Liver (tissue), 8 donors: ENCODE measurements at regions not wholly inside any gene's neighbourhood (a gene's known extent, or its start where the extent isn't known, plus 50 kb on each side); places are given as distances from the start of the nearest gene placed in this dataset.

Source experiments
- DNase-seq: peaks from one replicate; pipeline ENCODE4 v3.0.0-alpha.2; 2017; ENCODE audit warnings: low spot score
- H3K27ac ChIP-seq, 2 donors: one replicate each; pipeline ENCODE4 v1.7.0; 2013; ENCODE audit warnings: inconsistent platforms in 2 of 2, low read length in 2 of 2, control low read depth in 1 of 2, low read depth in 1 of 2, mild to moderate bottlenecking in 1 of 2
- H3K27me3 ChIP-seq, 4 donors: one replicate each; pipeline versions ENCODE4 v1.6.1 to v1.7.0; 2013; ENCODE audit warnings: low read length in 3 of 4, inconsistent platforms in 1 of 4, mild to moderate bottlenecking in 1 of 4, moderate library complexity in 1 of 4; ENCODE audit not compliant: control insufficient read depth in 4 of 4, insufficient read depth in 4 of 4
- H3K36me3 ChIP-seq, 4 donors: one replicate each; pipeline versions ENCODE4 v1.6.1 to v1.7.0; 2013; ENCODE audit warnings: low read length in 3 of 4, mild to moderate bottlenecking in 3 of 4, low read depth in 1 of 4, moderate library complexity in 1 of 4; ENCODE audit not compliant: control insufficient read depth in 4 of 4, insufficient read depth in 3 of 4
- H3K4me1 ChIP-seq, 4 donors: one replicate each; pipeline versions ENCODE4 v1.6.1 to v1.7.0; 2013; ENCODE audit warnings: low read length in 3 of 4, mild to moderate bottlenecking in 3 of 4, moderate library complexity in 1 of 4; ENCODE audit not compliant: control insufficient read depth in 4 of 4, insufficient read depth in 4 of 4
- H3K4me3 ChIP-seq, 3 donors: one replicate each; pipeline versions ENCODE4 v1.6.1 to v1.7.0; 2013; ENCODE audit warnings: low read length in 3 of 3, control low read depth in 1 of 3, low read depth in 1 of 3, mild to moderate bottlenecking in 1 of 3
- H3K9ac ChIP-seq, 2 donors: one replicate each; pipeline ENCODE4 v1.7.0; 2013; ENCODE audit warnings: low read length in 2 of 2, mild to moderate bottlenecking in 2 of 2, moderate library complexity in 2 of 2, control low read depth in 1 of 2, low read depth in 1 of 2
- H3K9me3 ChIP-seq, 4 donors: one replicate each; pipeline versions ENCODE4 v1.6.1 to v1.7.0; 2013; ENCODE audit warnings: low read length in 3 of 4; ENCODE audit not compliant: control insufficient read depth in 4 of 4
- HNF4A ChIP-seq, 2 donors: conservative IDR thresholded peaks; 2 replicates each; pipeline ENCODE4 v1.6.1; 2016; ENCODE audit warnings: antibody characterized with exemption in 2 of 2, mild to moderate bottlenecking in 2 of 2
- HNF4G ChIP-seq: IDR thresholded peaks from 2 replicates; pipeline ENCODE4 v1.6.1; 2016; ENCODE audit warnings: antibody characterized with exemption
- JUND ChIP-seq, 2 donors: IDR thresholded peaks; 2 replicates each; pipeline ENCODE4 v1.6.1; 2016; ENCODE audit warnings: antibody characterized with exemption in 2 of 2
- NR2F2 ChIP-seq: IDR thresholded peaks from 2 replicates; pipeline ENCODE4 v1.6.1; 2016; ENCODE audit warnings: antibody characterized with exemption
- RXRA ChIP-seq, 2 donors: IDR thresholded peaks; 2 replicates each; pipeline ENCODE4 v1.6.1; 2017 to 2018; ENCODE audit warnings: antibody characterized with exemption in 2 of 2, mild to moderate bottlenecking in 1 of 2
- WGBS: extraction: QIAGEN DNeasy Blood & Tissue Kit; methylation state at CpG from one replicate; pipeline ENCODE4 v1.1.7; 2013; 5-methylcytosine and 5-hydroxymethylcytosine counted together
- TF ChIP-seq, protein P1 (sequence below): IDR thresholded peaks from 2 replicates; pipeline ENCODE4 v1.6.1; 2016; ENCODE audit warnings: antibody characterized with exemption, mild to moderate bottlenecking
- TF ChIP-seq, protein P2 (sequence below): fragments of 150-350 bp; IDR thresholded peaks from 2 replicates; pipeline ENCODE4 v1.5.1; 2017; ENCODE audit warnings: improper control_type of control experiment, low read depth, low read length; ENCODE audit not compliant: missing input control
- TF ChIP-seq, protein P3 (sequence below): IDR thresholded peaks from 2 replicates; pipeline ENCODE4 v1.6.1; 2016; ENCODE audit warnings: antibody characterized with exemption
- donor health status: healthy.
- donor health status: healthy.
- donor health status: healthy.
- donor health status: healthy.
- donor health status: healthy.

DNA sequence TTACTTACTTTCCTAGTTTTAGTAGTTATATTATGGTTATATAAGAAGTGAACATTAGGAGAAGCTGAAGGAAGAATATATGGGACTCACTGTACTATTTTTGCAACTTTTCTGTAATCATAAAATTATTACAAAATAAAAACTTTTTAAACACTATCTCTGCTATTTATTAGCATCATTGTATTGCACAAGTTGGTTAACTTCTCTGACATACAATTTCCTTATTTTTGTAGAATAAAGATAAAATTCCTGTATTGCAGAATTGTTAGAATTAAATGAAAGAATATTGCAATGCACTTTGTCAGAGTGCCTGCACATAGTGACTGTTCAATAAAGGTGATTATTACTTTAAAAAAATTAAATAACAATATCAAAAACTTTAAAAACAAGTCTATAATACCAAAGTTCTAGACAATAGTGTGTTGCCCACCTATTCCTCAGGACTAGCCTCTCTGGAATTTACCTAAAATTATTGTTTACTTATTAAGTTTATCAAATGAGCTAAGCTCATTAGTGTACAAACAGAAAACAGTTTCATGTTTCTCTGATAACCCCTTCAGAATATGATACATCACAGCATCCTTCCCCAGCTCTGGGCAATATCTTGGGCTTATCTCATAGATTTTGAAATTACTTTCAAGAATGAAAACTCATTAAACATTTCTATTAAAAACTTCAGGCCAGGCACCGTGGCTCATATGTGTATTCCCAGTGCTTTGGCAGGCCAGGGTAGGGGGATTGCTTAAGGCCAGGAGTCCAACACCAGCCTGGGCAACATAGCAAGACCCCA, 77.4 kb upstream of the TMPO start (continued):
- TF ChIP-seq, protein P1, sequence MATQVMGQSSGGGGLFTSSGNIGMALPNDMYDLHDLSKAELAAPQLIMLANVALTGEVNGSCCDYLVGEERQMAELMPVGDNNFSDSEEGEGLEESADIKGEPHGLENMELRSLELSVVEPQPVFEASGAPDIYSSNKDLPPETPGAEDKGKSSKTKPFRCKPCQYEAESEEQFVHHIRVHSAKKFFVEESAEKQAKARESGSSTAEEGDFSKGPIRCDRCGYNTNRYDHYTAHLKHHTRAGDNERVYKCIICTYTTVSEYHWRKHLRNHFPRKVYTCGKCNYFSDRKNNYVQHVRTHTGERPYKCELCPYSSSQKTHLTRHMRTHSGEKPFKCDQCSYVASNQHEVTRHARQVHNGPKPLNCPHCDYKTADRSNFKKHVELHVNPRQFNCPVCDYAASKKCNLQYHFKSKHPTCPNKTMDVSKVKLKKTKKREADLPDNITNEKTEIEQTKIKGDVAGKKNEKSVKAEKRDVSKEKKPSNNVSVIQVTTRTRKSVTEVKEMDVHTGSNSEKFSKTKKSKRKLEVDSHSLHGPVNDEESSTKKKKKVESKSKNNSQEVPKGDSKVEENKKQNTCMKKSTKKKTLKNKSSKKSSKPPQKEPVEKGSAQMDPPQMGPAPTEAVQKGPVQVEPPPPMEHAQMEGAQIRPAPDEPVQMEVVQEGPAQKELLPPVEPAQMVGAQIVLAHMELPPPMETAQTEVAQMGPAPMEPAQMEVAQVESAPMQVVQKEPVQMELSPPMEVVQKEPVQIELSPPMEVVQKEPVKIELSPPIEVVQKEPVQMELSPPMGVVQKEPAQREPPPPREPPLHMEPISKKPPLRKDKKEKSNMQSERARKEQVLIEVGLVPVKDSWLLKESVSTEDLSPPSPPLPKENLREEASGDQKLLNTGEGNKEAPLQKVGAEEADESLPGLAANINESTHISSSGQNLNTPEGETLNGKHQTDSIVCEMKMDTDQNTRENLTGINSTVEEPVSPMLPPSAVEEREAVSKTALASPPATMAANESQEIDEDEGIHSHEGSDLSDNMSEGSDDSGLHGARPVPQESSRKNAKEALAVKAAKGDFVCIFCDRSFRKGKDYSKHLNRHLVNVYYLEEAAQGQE, result no peak

DNA sequence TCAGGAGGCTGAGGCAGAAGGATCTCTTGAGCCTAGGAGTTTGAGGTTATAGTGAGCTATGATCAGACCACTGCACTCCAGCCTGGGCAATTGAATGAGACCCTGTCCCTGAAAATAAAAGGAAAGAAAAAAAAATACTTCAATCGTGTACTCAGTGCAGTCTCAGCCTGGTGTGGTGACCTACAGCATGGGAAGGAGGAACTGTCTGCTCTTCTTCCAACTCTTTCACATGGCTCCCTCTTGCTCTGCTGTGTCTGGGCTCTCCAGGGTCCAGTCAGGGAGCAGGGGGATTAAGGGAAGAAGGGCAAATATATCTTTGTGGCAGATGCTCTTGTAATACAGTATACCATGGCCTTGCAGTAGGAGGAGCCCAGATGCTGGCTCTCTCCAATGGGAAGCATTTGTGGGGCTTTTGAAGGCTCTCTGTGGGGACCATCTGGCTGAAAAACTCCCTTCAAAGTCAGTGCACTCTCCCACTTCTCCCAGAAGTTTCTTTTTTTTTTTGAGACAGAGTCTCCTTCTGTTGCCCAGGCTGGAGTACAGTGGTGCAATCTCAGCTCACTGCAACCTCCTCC, 76.6 kb upstream of the TMPO start:
- H3K27me3 ChIP-seq, result peaks cover 0 to 2% (median 0%) of the 10 kb centered on the region in 4 donors
- no peaks in the 10 kb centered on the region for H3K9me3 ChIP-seq
- TF ChIP-seq, protein P2, sequence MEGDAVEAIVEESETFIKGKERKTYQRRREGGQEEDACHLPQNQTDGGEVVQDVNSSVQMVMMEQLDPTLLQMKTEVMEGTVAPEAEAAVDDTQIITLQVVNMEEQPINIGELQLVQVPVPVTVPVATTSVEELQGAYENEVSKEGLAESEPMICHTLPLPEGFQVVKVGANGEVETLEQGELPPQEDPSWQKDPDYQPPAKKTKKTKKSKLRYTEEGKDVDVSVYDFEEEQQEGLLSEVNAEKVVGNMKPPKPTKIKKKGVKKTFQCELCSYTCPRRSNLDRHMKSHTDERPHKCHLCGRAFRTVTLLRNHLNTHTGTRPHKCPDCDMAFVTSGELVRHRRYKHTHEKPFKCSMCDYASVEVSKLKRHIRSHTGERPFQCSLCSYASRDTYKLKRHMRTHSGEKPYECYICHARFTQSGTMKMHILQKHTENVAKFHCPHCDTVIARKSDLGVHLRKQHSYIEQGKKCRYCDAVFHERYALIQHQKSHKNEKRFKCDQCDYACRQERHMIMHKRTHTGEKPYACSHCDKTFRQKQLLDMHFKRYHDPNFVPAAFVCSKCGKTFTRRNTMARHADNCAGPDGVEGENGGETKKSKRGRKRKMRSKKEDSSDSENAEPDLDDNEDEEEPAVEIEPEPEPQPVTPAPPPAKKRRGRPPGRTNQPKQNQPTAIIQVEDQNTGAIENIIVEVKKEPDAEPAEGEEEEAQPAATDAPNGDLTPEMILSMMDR, result no peak
- TF ChIP-seq RXRA (IDR thresholded peaks at IDR 0.05), result no peak
- no peak for TF ChIP-seq JUND (IDR thresholded peaks at IDR 0.05)
- no peak for TF ChIP-seq HNF4G
- H3K36me3 ChIP-seq, result no peaks in the 10 kb centered on the region
- WGBS, result 53% methylated on average over 1 of the region's 1 CpG
- H3K4me3 ChIP-seq, result no peak overlapping the region
- no peak for DNase-seq
- no peaks in the 10 kb centered on the region for H3K4me1 ChIP-seq
- H3K9ac ChIP-seq, result no peak overlapping the region
- no peak overlapping the region for H3K27ac ChIP-seq

DNA sequence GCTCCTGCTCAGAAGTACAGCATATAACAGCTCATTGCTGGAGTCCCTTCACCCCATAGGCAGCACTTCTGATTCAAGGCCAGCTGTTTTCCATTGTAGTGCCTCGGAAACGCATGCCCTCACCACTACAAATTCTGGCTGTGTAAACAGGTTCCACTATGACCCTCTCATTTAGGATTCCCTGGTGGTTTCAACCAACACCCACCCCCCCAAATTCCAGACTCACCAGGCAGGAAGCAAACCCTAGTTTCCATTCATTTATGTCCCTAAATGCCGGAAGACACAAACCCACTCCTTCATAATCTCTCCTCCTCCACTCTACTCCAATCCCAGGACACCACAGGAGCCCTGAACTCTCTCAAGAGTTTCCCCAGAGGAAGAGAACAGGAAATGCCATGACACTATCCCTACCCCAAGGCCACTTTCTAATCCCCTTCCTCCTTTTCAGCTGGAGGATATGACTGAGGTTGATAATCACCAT, 75.9 kb upstream of the TMPO start:
- 58% methylated on average over 3 of the region's 3 CpGs for WGBS
- no peak for DNase-seq
- Histone ChIP-seq H3K4me1 (no peaks in the 10 kb centered on the region), H3K4me3 (no peak overlapping the region), H3K9ac (peak overlapping the region in 1 of 2 donors; percentile 36), H3K9me3 (no peaks in the 10 kb centered on the region), H3K36me3 (no peaks in the 10 kb centered on the region), H3K27ac (peak overlapping the region; percentile 22 to 74), H3K27me3 (peaks cover 0 to 2% (median 0%) of the 10 kb centered on the region in 4 donors)
- TF ChIP-seq RXRA (IDR thresholded peaks at IDR 0.05), result no peak
- TF ChIP-seq NR2F2, result peak; percentile 13

DNA sequence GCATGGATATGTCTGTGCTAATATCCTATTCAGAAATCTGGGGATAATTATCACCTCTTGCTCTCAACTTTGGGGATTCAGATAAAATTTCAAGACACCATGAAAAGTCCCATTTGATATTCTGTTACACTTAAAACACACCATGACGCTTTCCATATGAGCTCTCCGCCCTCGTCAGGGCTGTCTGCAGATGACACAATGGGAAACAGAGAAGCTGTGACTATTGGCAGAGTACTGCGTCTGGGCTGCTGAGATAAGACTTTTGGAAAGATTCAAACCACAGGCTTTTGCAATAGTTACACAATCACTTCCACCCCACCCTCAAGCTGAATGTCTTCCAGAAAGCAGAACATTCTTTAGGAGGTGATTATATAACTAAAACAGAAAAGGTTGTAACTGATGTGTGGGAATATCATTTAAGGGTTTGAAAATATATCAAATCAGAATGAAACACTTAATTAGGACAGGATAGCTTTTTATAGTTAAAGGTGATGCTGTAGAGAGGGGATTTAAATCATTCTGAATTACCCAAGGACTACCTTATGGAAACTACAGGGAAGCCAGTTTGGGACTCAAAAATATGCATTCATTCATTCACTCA, 75.3 kb upstream of the TMPO start:
- TF ChIP-seq HNF4G (no peak), NR2F2 (peak; percentile 27), HNF4A (conservative IDR thresholded peaks at IDR 0.05) (no peak)
- TF ChIP-seq, protein P1, result no peak
- TF ChIP-seq, protein P3, sequence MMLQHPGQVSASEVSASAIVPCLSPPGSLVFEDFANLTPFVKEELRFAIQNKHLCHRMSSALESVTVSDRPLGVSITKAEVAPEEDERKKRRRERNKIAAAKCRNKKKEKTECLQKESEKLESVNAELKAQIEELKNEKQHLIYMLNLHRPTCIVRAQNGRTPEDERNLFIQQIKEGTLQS, result no peak
- Histone ChIP-seq H3K27ac (peak overlapping the region; percentile 35 to 74), H3K4me1 (no peaks in the 10 kb centered on the region), H3K9me3 (no peaks in the 10 kb centered on the region), H3K27me3 (peaks cover 0 to 2% (median 0%) of the 10 kb centered on the region in 4 donors), H3K4me3 (no peak overlapping the region), H3K9ac (peak overlapping the region in 1 of 2 donors; percentile 36), H3K36me3 (no peaks in the 10 kb centered on the region)
- WGBS, result 35% methylated on average over 4 of the region's 4 CpGs
- DNase-seq, result no peak
